ENCODE measurements at regions not wholly inside any gene's neighbourhood (a gene's known extent, or its start where the extent isn't known, plus 50 kb on each side); places are given as distances from the start of the nearest gene placed in this dataset.
A peak's percentile ranks its signal among the peaks of the same experiment; 100 is the strongest.

- in situ Hi-C loops (cut with MboI; ENCODE audit: low sequenced_read_pairs), result no loop called here
- no peak overlapping the region for H3K4me3 ChIP-seq
- no peaks in the 10 kb centered on the region for H3K27me3 ChIP-seq (ENCODE audit: low read depth)
- DNase-seq (ENCODE audit: low spot score in 2 of 2), result no peak
- no peaks in the 10 kb centered on the region for H3K36me3 ChIP-seq (replicated peaks)
- peaks cover 10% of the 10 kb centered on the region for H3K4me1 ChIP-seq
- no peaks in the 10 kb centered on the region for H3K9me3 ChIP-seq
These were observed 455.7 kb upstream of the TCF4 start for GRCh38 chr18:56043641-56044061.

- Histone ChIP-seq H3K4me1 (peaks cover 14% of the 10 kb centered on the region), H3K4me3 (no peak overlapping the region), H3K36me3 (replicated peaks) (no peaks in the 10 kb centered on the region), H3K9me3 (no peaks in the 10 kb centered on the region), H3K27me3 (ENCODE audit: low read depth) (no peaks in the 10 kb centered on the region)
- no peak for DNase-seq (ENCODE audit: low spot score in 2 of 2)
- in situ Hi-C loops (cut with MboI; ENCODE audit: low sequenced_read_pairs), result no loop called here
These were observed 455.0 kb upstream of the TCF4 start for GRCh38 chr18:56042915-56043536.

- Histone ChIP-seq H3K27me3 (ENCODE audit: low read depth) (no peaks in the 10 kb centered on the region), H3K4me1 (peaks cover 24% of the 10 kb centered on the region), H3K9me3 (peaks cover 4% of the 10 kb centered on the region), H3K36me3 (replicated peaks) (no peaks in the 10 kb centered on the region), H3K4me3 (no peak overlapping the region)
- peak; percentile 76 to 98 for DNase-seq (ENCODE audit: low spot score in 2 of 2)
- in situ Hi-C loops (cut with MboI; ENCODE audit: low sequenced_read_pairs), result no loop called here
These were observed 450.4 kb upstream of the TCF4 start for GRCh38 chr18:56038171-56039030.

GRCh38 chr18:56036741-56037140 is 448.7 kb upstream of the TCF4 start:
- H3K4me3 ChIP-seq, result no peak overlapping the region
- in situ Hi-C loops (cut with MboI; ENCODE audit: low sequenced_read_pairs), result no loop called here
- no peaks in the 10 kb centered on the region for H3K27me3 ChIP-seq (ENCODE audit: low read depth)
- H3K9me3 ChIP-seq, result peaks cover 7% of the 10 kb centered on the region
- no peaks in the 10 kb centered on the region for H3K36me3 ChIP-seq (replicated peaks)
- no peak for DNase-seq (ENCODE audit: low spot score in 2 of 2)
- peaks cover 24% of the 10 kb centered on the region for H3K4me1 ChIP-seq

GRCh38 chr18:56035546-56035945 is 447.6 kb upstream of the TCF4 start:
- H3K36me3 ChIP-seq (replicated peaks), result no peaks in the 10 kb centered on the region
- DNase-seq (ENCODE audit: low spot score in 2 of 2), result no peak
- peaks cover 7% of the 10 kb centered on the region for H3K9me3 ChIP-seq
- H3K4me1 ChIP-seq, result peaks cover 24% of the 10 kb centered on the region
- no peak overlapping the region for H3K4me3 ChIP-seq
- H3K27me3 ChIP-seq (ENCODE audit: low read depth), result no peaks in the 10 kb centered on the region
- in situ Hi-C loops (cut with MboI; ENCODE audit: low sequenced_read_pairs), result no loop called here

GRCh38 chr18:56034949-56035348 is 447.0 kb upstream of the TCF4 start:
- Histone ChIP-seq H3K4me1 (peaks cover 24% of the 10 kb centered on the region), H3K36me3 (replicated peaks) (no peaks in the 10 kb centered on the region), H3K9me3 (peaks cover 7% of the 10 kb centered on the region), H3K4me3 (no peak overlapping the region), H3K27me3 (ENCODE audit: low read depth) (no peaks in the 10 kb centered on the region)
- in situ Hi-C loops (cut with MboI; ENCODE audit: low sequenced_read_pairs), result no loop called here
- no peak for DNase-seq (ENCODE audit: low spot score in 2 of 2)

GRCh38 chr18:56030060-56030459 is 442.1 kb upstream of the TCF4 start:
- peaks cover 4% of the 10 kb centered on the region; the same call in 1 of the 2 replicates for H3K9me3 ChIP-seq
- H3K27me3 ChIP-seq (ENCODE audit: low read depth), result no peaks in the 10 kb centered on the region
- no peaks in the 10 kb centered on the region for H3K4me1 ChIP-seq
- no peak overlapping the region for H3K4me3 ChIP-seq
- no peaks in the 10 kb centered on the region for H3K36me3 ChIP-seq (replicated peaks)
- no peak for DNase-seq (ENCODE audit: low spot score in 2 of 2)
- in situ Hi-C loops (cut with MboI; ENCODE audit: low sequenced_read_pairs), result no loop called here

GRCh38 chr18:56028514-56028913 is 440.5 kb upstream of the TCF4 start:
- no peak for DNase-seq (ENCODE audit: low spot score in 2 of 2)
- no peak overlapping the region for H3K4me3 ChIP-seq
- in situ Hi-C loops (cut with MboI; ENCODE audit: low sequenced_read_pairs), result no loop called here

GRCh38 chr18:56026509-56026908 is 438.5 kb upstream of the TCF4 start:
- in situ Hi-C loops (cut with MboI; ENCODE audit: low sequenced_read_pairs), result no loop called here

More at GRCh38 chr18:56028514-56028913, 440.5 kb upstream of the TCF4 start:
- H3K27me3 ChIP-seq (ENCODE audit: low read depth), result no peaks in the 10 kb centered on the region
- no peaks in the 10 kb centered on the region for H3K36me3 ChIP-seq (replicated peaks)
- peaks cover 2% of the 10 kb centered on the region; the same call in 1 of the 2 replicates for H3K9me3 ChIP-seq
- H3K4me1 ChIP-seq, result no peaks in the 10 kb centered on the region

GRCh38 chr18:56021809-56022195 is 433.8 kb upstream of the TCF4 start:
- no peaks in the 10 kb centered on the region for H3K36me3 ChIP-seq (replicated peaks)
- no peak for DNase-seq (ENCODE audit: low spot score in 2 of 2)
- no peaks in the 10 kb centered on the region for H3K27me3 ChIP-seq (ENCODE audit: low read depth)
- H3K4me3 ChIP-seq, result no peak overlapping the region
- H3K4me1 ChIP-seq, result no peaks in the 10 kb centered on the region
- in situ Hi-C loops (cut with MboI; ENCODE audit: low sequenced_read_pairs), result no loop called here
- no peaks in the 10 kb centered on the region for H3K9me3 ChIP-seq

More at GRCh38 chr18:56026509-56026908, 438.5 kb upstream of the TCF4 start:
- H3K27me3 ChIP-seq (ENCODE audit: low read depth), result no peaks in the 10 kb centered on the region
- no peaks in the 10 kb centered on the region for H3K4me1 ChIP-seq
- H3K9me3 ChIP-seq, result no peaks in the 10 kb centered on the region
- H3K4me3 ChIP-seq, result no peak overlapping the region
- DNase-seq (ENCODE audit: low spot score in 2 of 2), result no peak
- H3K36me3 ChIP-seq (replicated peaks), result no peaks in the 10 kb centered on the region

GRCh38 chr18:56021136-56021808 is 433.3 kb upstream of the TCF4 start:
- DNase-seq (ENCODE audit: low spot score in 2 of 2), result no peak
- no peaks in the 10 kb centered on the region for H3K36me3 ChIP-seq (replicated peaks)
- no peaks in the 10 kb centered on the region for H3K9me3 ChIP-seq
- no peaks in the 10 kb centered on the region for H3K4me1 ChIP-seq
- no peak overlapping the region for H3K4me3 ChIP-seq
- no peaks in the 10 kb centered on the region for H3K27me3 ChIP-seq (ENCODE audit: low read depth)
- in situ Hi-C loops (cut with MboI; ENCODE audit: low sequenced_read_pairs), result no loop called here

GRCh38 chr18:56019908-56020307 is 431.9 kb upstream of the TCF4 start:
- no peak for DNase-seq (ENCODE audit: low spot score in 2 of 2)
- Histone ChIP-seq H3K9me3 (no peaks in the 10 kb centered on the region), H3K27me3 (ENCODE audit: low read depth) (no peaks in the 10 kb centered on the region), H3K36me3 (replicated peaks) (no peaks in the 10 kb centered on the region), H3K4me3 (no peak overlapping the region), H3K4me1 (no peaks in the 10 kb centered on the region)
- in situ Hi-C loops (cut with MboI; ENCODE audit: low sequenced_read_pairs), result no loop called here

- Histone ChIP-seq H3K36me3 (replicated peaks) (no peaks in the 10 kb centered on the region), H3K27me3 (ENCODE audit: low read depth) (no peaks in the 10 kb centered on the region), H3K4me3 (no peak overlapping the region), H3K4me1 (no peaks in the 10 kb centered on the region), H3K9me3 (no peaks in the 10 kb centered on the region)
- no peak for DNase-seq (ENCODE audit: low spot score in 2 of 2)
- in situ Hi-C loops (cut with MboI; ENCODE audit: low sequenced_read_pairs), result no loop called here
These were observed 431.2 kb upstream of the TCF4 start for GRCh38 chr18:56019156-56019555.

GRCh38 chr18:56009411-56009810 is 421.4 kb upstream of the TCF4 start:
- 0 out of 2 replicates have a peak, but pooled peaks cover 2% of the 10 kb centered on the region for H3K9me3 ChIP-seq
- no peaks in the 10 kb centered on the region for H3K36me3 ChIP-seq (replicated peaks)
- in situ Hi-C loops (cut with MboI; ENCODE audit: low sequenced_read_pairs), result no loop called here
- DNase-seq (ENCODE audit: low spot score in 2 of 2), result no peak
- no peaks in the 10 kb centered on the region for H3K4me1 ChIP-seq
- H3K27me3 ChIP-seq (ENCODE audit: low read depth), result no peaks in the 10 kb centered on the region
- no peak overlapping the region for H3K4me3 ChIP-seq

Data from HAP-1 (cell line).